ENCODE measurements at regions not wholly inside any gene's neighbourhood (a gene's known extent, or its start where the extent isn't known, plus 50 kb on each side); places are given as distances from the start of the nearest gene placed in this dataset.
"Not testable (repeated sequence)": the region's sequence is repeated elsewhere in the genome, so short reads cannot be mapped to it uniquely, and the experiment has no call there.

GRCh38 chr17:64736804-64737492, 74.8 kb upstream of the SMURF2 start:
- peak; percentile 54 for TF ChIP-seq CTCF (IDR thresholded peaks at IDR 0.05; ENCODE audit: insufficient read depth, low read length, poor library complexity, severe bottlenecking)
- DNase-seq (ENCODE audit: extremely low read depth, insufficient read length): no peak
- H3K36me3 ChIP-seq (ENCODE audit: control insufficient read depth, insufficient read depth, low read length): no peaks in the 10 kb centered on the region
- no peaks in the 10 kb centered on the region; the same call in 1 of the 2 replicates for H3K27me3 ChIP-seq (replicated peaks; ENCODE audit: control insufficient read depth, insufficient read depth, low read length)
- H3K4me3 ChIP-seq (replicated peaks; ENCODE audit: low read depth, low read length): no peak overlapping the region

GRCh38 chr17:64732336-64733006, 70.4 kb upstream of the SMURF2 start:
- no peak for TF ChIP-seq CTCF (IDR thresholded peaks at IDR 0.05; ENCODE audit: insufficient read depth, low read length, poor library complexity, severe bottlenecking)
- H3K27me3 ChIP-seq (replicated peaks; ENCODE audit: control insufficient read depth, insufficient read depth, low read length): no peaks in the 10 kb centered on the region; the same call in 1 of the 2 replicates
- no peak overlapping the region for H3K4me3 ChIP-seq (replicated peaks; ENCODE audit: low read depth, low read length)
- H3K36me3 ChIP-seq (ENCODE audit: control insufficient read depth, insufficient read depth, low read length): no peaks in the 10 kb centered on the region
- DNase-seq (ENCODE audit: extremely low read depth, insufficient read length): no peak

GRCh38 chr17:64730023-64730422, 67.9 kb upstream of the SMURF2 start:
- not testable (repeated sequence) for H3K36me3 ChIP-seq (ENCODE audit: control insufficient read depth, insufficient read depth, low read length); H3K27me3 ChIP-seq (replicated peaks; ENCODE audit: control insufficient read depth, insufficient read depth, low read length); H3K4me3 ChIP-seq (replicated peaks; ENCODE audit: low read depth, low read length); DNase-seq (ENCODE audit: extremely low read depth, insufficient read length)

GRCh38 chr17:64729201-64729600, 67.1 kb upstream of the SMURF2 start:
- H3K36me3 ChIP-seq (ENCODE audit: control insufficient read depth, insufficient read depth, low read length): no peaks in the 10 kb centered on the region
- H3K27me3 ChIP-seq (replicated peaks; ENCODE audit: control insufficient read depth, insufficient read depth, low read length): no peaks in the 10 kb centered on the region; the same call in 1 of the 2 replicates
- no peak for TF ChIP-seq CTCF (IDR thresholded peaks at IDR 0.05; ENCODE audit: insufficient read depth, low read length, poor library complexity, severe bottlenecking)
- DNase-seq (ENCODE audit: extremely low read depth, insufficient read length): no peak
- H3K4me3 ChIP-seq (replicated peaks; ENCODE audit: low read depth, low read length): no peak overlapping the region

GRCh38 chr17:64728041-64728695, 66.1 kb upstream of the SMURF2 start:
- DNase-seq (ENCODE audit: extremely low read depth, insufficient read length): no peak
- TF ChIP-seq CTCF (IDR thresholded peaks at IDR 0.05; ENCODE audit: insufficient read depth, low read length, poor library complexity, severe bottlenecking): no peak
- H3K4me3 ChIP-seq (replicated peaks; ENCODE audit: low read depth, low read length): no peak overlapping the region
- H3K27me3 ChIP-seq (replicated peaks; ENCODE audit: control insufficient read depth, insufficient read depth, low read length): no peaks in the 10 kb centered on the region; the same call in 1 of the 2 replicates
- no peaks in the 10 kb centered on the region for H3K36me3 ChIP-seq (ENCODE audit: control insufficient read depth, insufficient read depth, low read length)

- not testable (repeated sequence) for H3K27me3 ChIP-seq (replicated peaks; ENCODE audit: control insufficient read depth, insufficient read depth, low read length); H3K36me3 ChIP-seq (ENCODE audit: control insufficient read depth, insufficient read depth, low read length); DNase-seq (ENCODE audit: extremely low read depth, insufficient read length); H3K4me3 ChIP-seq (replicated peaks; ENCODE audit: low read depth, low read length)
Observed at GRCh38 chr17:64726025-64726424, 63.9 kb upstream of the SMURF2 start.

GRCh38 chr17:64724246-64724645, 62.1 kb upstream of the SMURF2 start:
- H3K27me3 ChIP-seq (replicated peaks; ENCODE audit: control insufficient read depth, insufficient read depth, low read length); H3K4me3 ChIP-seq (replicated peaks; ENCODE audit: low read depth, low read length); DNase-seq (ENCODE audit: extremely low read depth, insufficient read length); H3K36me3 ChIP-seq (ENCODE audit: control insufficient read depth, insufficient read depth, low read length): not testable (repeated sequence)

All from GM06990 (cell line).